Peyer's patch (tissue), 4 donors: ENCODE measurements at regions not wholly inside any gene's neighbourhood (a gene's known extent, or its start where the extent isn't known, plus 50 kb on each side); places are given as distances from the start of the nearest gene placed in this dataset.
"Not testable (repeated sequence)": the region's sequence is repeated elsewhere in the genome, so short reads cannot be mapped to it uniquely, and the experiment has no call there.

ENCODE experiments used
- CTCF ChIP-seq, 6 experiments: fragments of 450-650 bp in 4 of 6; fragments of 200-600 bp in 2 of 6; sonication (generic) in 1 of 6; IDR thresholded peaks; one replicate each; pipeline ENCODE4 v1.5.1; 2017 to 2019; ENCODE audit warnings: antibody characterized with exemption in 6 of 6, mild to moderate bottlenecking in 3 of 6, moderate library complexity in 1 of 6
- POLR2A ChIP-seq, 2 donors: fragments of 450-650 bp; IDR thresholded peaks; one replicate each; pipeline ENCODE4 v1.5.1; 2017; ENCODE audit warnings: antibody characterized with exemption in 2 of 2, mild to moderate bottlenecking in 2 of 2, moderate library complexity in 2 of 2

GRCh38 chr4:4115381-4115780 lies 111.3 kb downstream of the OTOP1 start:
- TF ChIP-seq CTCF, POLR2A (IDR thresholded peaks at IDR 0.05): not testable (repeated sequence)
